Ishikawa (cell line): ENCODE measurements at regions not wholly inside any gene's neighbourhood (a gene's known extent, or its start where the extent isn't known, plus 50 kb on each side); places are given as distances from the start of the nearest gene placed in this dataset.

Source experiments
- CEBPB ChIP-seq: IDR thresholded peaks from 2 replicates; pipeline ENCODE4 v1.6.1; 2012
- CREB1 ChIP-seq: IDR thresholded peaks from 2 replicates; pipeline ENCODE4 v1.6.1; 2012; ENCODE audit warnings: low read depth
- EGR1 ChIP-seq: IDR thresholded peaks from 2 replicates; pipeline ENCODE4 v1.6.1; 2012
- EP300 ChIP-seq: IDR thresholded peaks from 2 replicates; pipeline ENCODE4 v1.6.1; 2012; ENCODE audit warnings: borderline replicate concordance
- FOXM1 ChIP-seq: IDR thresholded peaks from 2 replicates; pipeline ENCODE4 v1.6.1; 2012; ENCODE audit warnings: low read depth, borderline replicate concordance
- MAX ChIP-seq: IDR thresholded peaks from 2 replicates; pipeline ENCODE4 v1.6.1; 2012
- NFIC ChIP-seq: IDR thresholded peaks from 2 replicates; pipeline ENCODE4 v1.6.1; 2012
- RAD21 ChIP-seq: IDR thresholded peaks from 2 replicates; pipeline ENCODE4 v1.6.1; 2012; ENCODE audit warnings: low read depth
- REST ChIP-seq: IDR thresholded peaks from 2 replicates; pipeline ENCODE4 v1.6.1; 2012; ENCODE audit warnings: low read depth, mild to moderate bottlenecking
- TAF1 ChIP-seq: IDR thresholded peaks from 2 replicates; pipeline ENCODE4 v1.6.1; 2012; ENCODE audit warnings: low read depth, mild to moderate bottlenecking
- TCF12 ChIP-seq: IDR thresholded peaks from 2 replicates; pipeline ENCODE4 v1.6.1; 2012; ENCODE audit warnings: low read depth
- TEAD4 ChIP-seq: IDR thresholded peaks from 2 replicates; pipeline ENCODE4 v1.6.1; 2012
- USF1 ChIP-seq: IDR thresholded peaks from 2 replicates; pipeline ENCODE4 v1.6.1; 2012
- YY1 ChIP-seq: IDR thresholded peaks from 2 replicates; pipeline ENCODE4 v1.6.1; 2012; ENCODE audit warnings: low read depth
- ZBTB7A ChIP-seq: IDR thresholded peaks from 2 replicates; pipeline ENCODE4 v1.6.1; 2012; ENCODE audit warnings: low read depth

GRCh38 chr3:191066669-191067068 lies 132.4 kb upstream of the OSTN start:
- TF ChIP-seq RAD21: no peak

GRCh38 chr3:191065181-191065805 lies 133.7 kb upstream of the OSTN start:
- TF ChIP-seq CEBPB (no peak), MAX (no peak), CREB1 (no peak), TAF1 (no peak), USF1 (no peak)

GRCh38 chr3:191051037-191051436 lies 148.0 kb upstream of the OSTN start:
- TF ChIP-seq RAD21: peak; percentile 78
- no peak for TF ChIP-seq NFIC

GRCh38 chr3:191047930-191048329 lies 151.1 kb upstream of the OSTN start:
- TF ChIP-seq TEAD4: no peak
- no peak for TF ChIP-seq CEBPB
- TF ChIP-seq EGR1: no peak
- no peak for TF ChIP-seq TCF12
- TF ChIP-seq REST: no peak
- TF ChIP-seq CREB1: no peak
- TF ChIP-seq ZBTB7A: no peak
- TF ChIP-seq TAF1: no peak
- no peak for TF ChIP-seq MAX
- no peak for TF ChIP-seq USF1

GRCh38 chr3:191030929-191031328 lies 168.1 kb upstream of the OSTN start:
- no peak for TF ChIP-seq CREB1
- TF ChIP-seq ZBTB7A: no peak
- no peak for TF ChIP-seq RAD21
- no peak for TF ChIP-seq EP300
- no peak for TF ChIP-seq MAX
- no peak for TF ChIP-seq EGR1
- TF ChIP-seq REST: no peak

- TF ChIP-seq REST: no peak
- no peak for TF ChIP-seq ZBTB7A
- TF ChIP-seq TEAD4: no peak
- no peak for TF ChIP-seq TCF12
- no peak for TF ChIP-seq FOXM1
- no peak for TF ChIP-seq EGR1
- TF ChIP-seq USF1: no peak
- TF ChIP-seq NFIC: no peak
- no peak for TF ChIP-seq YY1
- no peak for TF ChIP-seq RAD21
- TF ChIP-seq EP300: no peak
- TF ChIP-seq CEBPB: no peak
- no peak for TF ChIP-seq TAF1
- TF ChIP-seq CREB1: no peak
These were observed 168.0 kb upstream of the GMNC start for GRCh38 chr3:191030491-191030890.
